DOHH2 (cell line): ENCODE measurements at regions not wholly inside any gene's neighbourhood (a gene's known extent, or its start where the extent isn't known, plus 50 kb on each side); places are given as distances from the start of the nearest gene placed in this dataset.

ENCODE experiments used
- H3F3A ChIP-seq: fragments of 200-600 bp; sonication (generic), shearing (Covaris generic); 2 replicates; pipeline ENCODE4 v1.6.0; 2016; ENCODE audit warnings: antibody characterized with exemption, mild to moderate bottlenecking; ENCODE audit not compliant: control insufficient read depth, insufficient read depth
- H3K27ac ChIP-seq: fragments of 200-600 bp; sonication (generic); 2 replicates; pipeline ENCODE4 v1.5.1; 2014; ENCODE audit warnings: low read depth, mild to moderate bottlenecking, low read length, moderate library complexity
- H3K27me3 ChIP-seq: fragments of 200-600 bp; sonication (generic); 2 replicates; pipeline ENCODE4 v1.6.1; 2014; ENCODE audit warnings: mild to moderate bottlenecking, low read length, mixed read lengths; ENCODE audit not compliant: control insufficient read depth
- H3K36me3 ChIP-seq: fragments of 200-600 bp; sonication (generic); 2 replicates; pipeline ENCODE4 v1.6.1; 2014; ENCODE audit warnings: mild to moderate bottlenecking, low read length, moderate library complexity, mixed read lengths; ENCODE audit not compliant: control insufficient read depth
- H3K4me1 ChIP-seq: fragments of 200-600 bp; sonication (generic); 2 replicates; pipeline ENCODE4 v1.6.1; 2014; ENCODE audit warnings: mild to moderate bottlenecking, low read length, mixed read lengths; ENCODE audit not compliant: control insufficient read depth
- H3K4me2 ChIP-seq: fragments of 200-600 bp; sonication (generic); 2 replicates; pipeline ENCODE4 v1.6.0; 2014; ENCODE audit warnings: mild to moderate bottlenecking, low read length, moderate library complexity
- H3K4me3 ChIP-seq: fragments of 200-600 bp; sonication (generic); 2 replicates; pipeline ENCODE4 v1.5.1; 2014; ENCODE audit warnings: mild to moderate bottlenecking, low read length, mixed read lengths
- H3K79me2 ChIP-seq: fragments of 200-600 bp; sonication (generic); 2 replicates; pipeline ENCODE4 v1.6.1; 2014; ENCODE audit warnings: mild to moderate bottlenecking, low read length, mixed read lengths; ENCODE audit not compliant: control insufficient read depth
- H3K9me2 ChIP-seq: fragments of 200-600 bp; sonication (generic); replicated peaks from 2 replicates; pipeline ENCODE4 v1.6.1; 2014; ENCODE audit warnings: mild to moderate bottlenecking, low read length, mixed read lengths; ENCODE audit not compliant: control insufficient read depth
- H3K9me3 ChIP-seq: fragments of 200-600 bp; sonication (generic); 2 replicates; pipeline ENCODE4 v1.6.1; 2014; ENCODE audit warnings: antibody characterized with exemption, low read length, mixed read lengths; ENCODE audit not compliant: control insufficient read depth, insufficient read depth
- H4K20me1 ChIP-seq: fragments of 200-600 bp; sonication (generic); 2 replicates; pipeline ENCODE4 v1.6.0; 2014; ENCODE audit warnings: low read depth, mild to moderate bottlenecking, antibody characterized with exemption, low read length, moderate library complexity; ENCODE audit not compliant: control insufficient read depth, insufficient read depth
- CTCF ChIP-seq: fragments of 200-600 bp; sonication (generic); IDR thresholded peaks from one replicate; pipeline ENCODE4 v1.5.1; 2014; ENCODE audit warnings: antibody characterized with exemption, mild to moderate bottlenecking, low read depth, low read length; ENCODE audit not compliant: poor library complexity, severe bottlenecking
- EZH2phosphoT487 ChIP-seq: fragments of 200-600 bp; sonication (generic); IDR thresholded peaks from 2 replicates; pipeline ENCODE4 v1.6.1; 2017; ENCODE audit warnings: borderline replicate concordance, mild to moderate bottlenecking, antibody characterized with exemption, low read length, moderate library complexity, mixed read lengths

GRCh38 chr6:66086532-66086931, 379.5 kb upstream of the EYS start:
- no peak overlapping the region for H3K4me3 ChIP-seq
- H3K27me3 ChIP-seq: no peaks in the 10 kb centered on the region
- no peak overlapping the region for H3K27ac ChIP-seq
- no peak overlapping the region for H3K4me2 ChIP-seq
- H3F3A ChIP-seq: no peaks in the 10 kb centered on the region
- no peaks in the 10 kb centered on the region; the same call in 1 of the 2 replicates for H3K9me2 ChIP-seq
- H3K36me3 ChIP-seq: no peaks in the 10 kb centered on the region
- no peaks in the 10 kb centered on the region for H4K20me1 ChIP-seq
- H3K79me2 ChIP-seq: no peaks in the 10 kb centered on the region
- peaks cover 6% of the 10 kb centered on the region; the same call in 1 of the 2 replicates for H3K9me3 ChIP-seq
- H3K4me1 ChIP-seq: no peaks in the 10 kb centered on the region
- TF ChIP-seq CTCF (no peak), EZH2phosphoT487 (no peak)

GRCh38 chr6:66082914-66083313, 375.9 kb upstream of the EYS start:
- Histone ChIP-seq H3K79me2 (no peaks in the 10 kb centered on the region), H3K27ac (no peak overlapping the region), H3K36me3 (no peaks in the 10 kb centered on the region), H3K9me3 (peaks cover 6% of the 10 kb centered on the region; the same call in 1 of the 2 replicates), H3K27me3 (no peaks in the 10 kb centered on the region), H3K4me1 (no peaks in the 10 kb centered on the region), H3K4me3 (no peak overlapping the region), H3F3A (no peaks in the 10 kb centered on the region), H4K20me1 (no peaks in the 10 kb centered on the region), H3K4me2 (no peak overlapping the region), H3K9me2 (no peaks in the 10 kb centered on the region)
- TF ChIP-seq CTCF (no peak), EZH2phosphoT487 (no peak)

GRCh38 chr6:66068907-66069306, 361.9 kb upstream of the EYS start:
- no peak overlapping the region for H3K27ac ChIP-seq
- no peaks in the 10 kb centered on the region for H3F3A ChIP-seq
- H3K36me3 ChIP-seq: no peaks in the 10 kb centered on the region
- no peak overlapping the region for H3K4me3 ChIP-seq
- H3K27me3 ChIP-seq: no peaks in the 10 kb centered on the region
- H3K79me2 ChIP-seq: no peaks in the 10 kb centered on the region
- no peaks in the 10 kb centered on the region for H3K4me1 ChIP-seq
- H3K4me2 ChIP-seq: no peak overlapping the region
- H4K20me1 ChIP-seq: no peaks in the 10 kb centered on the region
- H3K9me2 ChIP-seq: no peaks in the 10 kb centered on the region; the same call in 1 of the 2 replicates
- H3K9me3 ChIP-seq: no peaks in the 10 kb centered on the region
- TF ChIP-seq CTCF: no peak
- TF ChIP-seq EZH2phosphoT487: no peak
